RWPE2 (cell line): ENCODE measurements at regions not wholly inside any gene's neighbourhood (a gene's known extent, or its start where the extent isn't known, plus 50 kb on each side); places are given as distances from the start of the nearest gene placed in this dataset.

Source experiments
- ATAC-seq: fragments of 200-7000 bp; cut with Tn5 transposase; 3 replicates; pipeline ENCODE4 v1.9.1; 2021; ENCODE audit warnings: low read depth
- DNase-seq: peaks from one replicate; pipeline ENCODE4 v3.0.0-alpha.2; 2020; ENCODE audit warnings: low spot score
- H3K27ac ChIP-seq: fragments of 450-650 bp; 2 replicates; pipeline ENCODE4 v1.5.1; 2017; ENCODE audit warnings: mild to moderate bottlenecking; ENCODE audit not compliant: poor library complexity, severe bottlenecking
- H3K27me3 ChIP-seq: fragments of 250-450 bp; sonication (Bioruptor Pico); 2 replicates; pipeline ENCODE4 v1.5.1; 2021; ENCODE audit warnings: mild to moderate bottlenecking, moderate library complexity; ENCODE audit not compliant: insufficient read depth, poor library complexity, severe bottlenecking
- H3K36me3 ChIP-seq: fragments of 250-450 bp; sonication (Bioruptor Pico); 2 replicates; pipeline ENCODE4 v1.5.1; 2020; ENCODE audit warnings: low read depth, mild to moderate bottlenecking, moderate library complexity
- H3K4me1 ChIP-seq: fragments of 250-450 bp; sonication (Bioruptor Pico); 2 replicates; pipeline ENCODE4 v1.5.1; 2021; ENCODE audit warnings: mild to moderate bottlenecking, moderate library complexity; ENCODE audit not compliant: insufficient read depth, poor library complexity, severe bottlenecking
- H3K4me3 ChIP-seq: fragments of 250-450 bp; sonication (Bioruptor Pico); 2 replicates; pipeline ENCODE4 v1.5.1; 2021; ENCODE audit warnings: mild to moderate bottlenecking, moderate library complexity; ENCODE audit not compliant: severe bottlenecking
- H3K9me3 ChIP-seq: fragments of 250-450 bp; sonication (Bioruptor Pico); 2 replicates; pipeline ENCODE4 v1.5.1; 2021; ENCODE audit warnings: mild to moderate bottlenecking, moderate library complexity; ENCODE audit not compliant: severe bottlenecking
- TF ChIP-seq, protein P1 (sequence below): fragments of 450-650 bp; IDR thresholded peaks from one replicate; pipeline ENCODE4 v1.5.1; 2017; ENCODE audit warnings: mild to moderate bottlenecking, moderate library complexity; ENCODE audit not compliant: poor library complexity, severe bottlenecking

DNA sequence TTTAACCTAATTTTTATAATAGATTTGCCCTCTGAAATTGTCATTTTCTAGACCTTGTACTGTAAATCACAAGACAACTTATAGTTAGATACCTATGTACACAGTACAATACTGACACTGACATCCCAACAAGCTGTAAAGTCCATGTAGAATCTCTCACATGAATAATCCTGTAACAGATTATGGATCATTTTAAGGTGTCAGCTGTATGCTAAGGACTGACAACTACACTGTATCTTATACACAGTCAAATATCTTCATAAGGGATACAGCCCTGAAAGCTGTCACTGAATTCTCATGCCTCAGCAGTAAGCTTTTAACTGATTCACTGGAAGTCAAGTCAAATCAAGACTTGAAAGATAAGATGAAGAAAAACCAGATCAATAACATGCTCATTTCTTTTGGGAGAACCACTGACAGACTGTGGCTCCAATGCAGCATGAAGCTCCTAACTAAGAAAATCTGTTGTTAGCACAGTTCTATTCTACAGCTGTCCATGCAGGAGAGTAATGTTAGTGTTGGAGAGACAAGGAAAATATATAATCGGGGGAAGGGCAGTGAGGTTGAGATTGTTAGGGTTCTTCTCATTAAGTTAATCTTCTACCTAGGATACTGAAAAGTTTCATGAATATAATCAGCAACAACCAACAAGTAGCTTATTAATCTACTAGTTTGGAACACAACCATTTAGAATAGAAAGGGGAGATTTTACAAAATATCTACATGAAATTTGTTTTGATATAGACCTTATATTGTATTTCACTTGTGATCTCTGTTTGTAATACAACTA is 612.0 kb downstream of the PCDH18 start:
- DNase-seq (no peak), ATAC-seq (no peak)
- Histone ChIP-seq H3K27me3 (no peaks in the 10 kb centered on the region), H3K4me3 (no peak overlapping the region), H3K27ac (no peak overlapping the region), H3K9me3 (no peaks in the 10 kb centered on the region), H3K36me3 (no peaks in the 10 kb centered on the region), H3K4me1 (no peaks in the 10 kb centered on the region)
- TF ChIP-seq, protein P1, sequence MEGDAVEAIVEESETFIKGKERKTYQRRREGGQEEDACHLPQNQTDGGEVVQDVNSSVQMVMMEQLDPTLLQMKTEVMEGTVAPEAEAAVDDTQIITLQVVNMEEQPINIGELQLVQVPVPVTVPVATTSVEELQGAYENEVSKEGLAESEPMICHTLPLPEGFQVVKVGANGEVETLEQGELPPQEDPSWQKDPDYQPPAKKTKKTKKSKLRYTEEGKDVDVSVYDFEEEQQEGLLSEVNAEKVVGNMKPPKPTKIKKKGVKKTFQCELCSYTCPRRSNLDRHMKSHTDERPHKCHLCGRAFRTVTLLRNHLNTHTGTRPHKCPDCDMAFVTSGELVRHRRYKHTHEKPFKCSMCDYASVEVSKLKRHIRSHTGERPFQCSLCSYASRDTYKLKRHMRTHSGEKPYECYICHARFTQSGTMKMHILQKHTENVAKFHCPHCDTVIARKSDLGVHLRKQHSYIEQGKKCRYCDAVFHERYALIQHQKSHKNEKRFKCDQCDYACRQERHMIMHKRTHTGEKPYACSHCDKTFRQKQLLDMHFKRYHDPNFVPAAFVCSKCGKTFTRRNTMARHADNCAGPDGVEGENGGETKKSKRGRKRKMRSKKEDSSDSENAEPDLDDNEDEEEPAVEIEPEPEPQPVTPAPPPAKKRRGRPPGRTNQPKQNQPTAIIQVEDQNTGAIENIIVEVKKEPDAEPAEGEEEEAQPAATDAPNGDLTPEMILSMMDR: no peak

DNA sequence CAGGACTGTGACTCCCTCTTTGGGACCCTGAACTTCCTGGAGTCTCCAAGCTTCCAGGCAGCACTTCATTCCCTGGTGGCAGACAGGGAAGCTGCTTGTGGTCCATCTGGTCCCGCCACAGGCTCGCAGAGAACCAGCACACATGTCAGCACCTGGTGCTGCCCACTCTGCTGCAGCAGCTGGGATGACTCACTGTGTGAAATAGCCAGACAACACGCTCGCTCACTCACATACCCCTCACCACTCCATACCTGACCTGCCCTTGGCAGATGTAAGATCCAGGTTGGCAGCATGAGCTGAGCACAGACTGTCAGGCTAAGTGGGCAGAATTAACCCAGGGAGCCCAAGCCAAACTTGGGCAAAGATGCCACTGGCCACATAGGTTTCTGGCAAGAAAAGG is 613.5 kb downstream of the PCDH18 start:
- Histone ChIP-seq H3K4me1 (no peaks in the 10 kb centered on the region), H3K27me3 (no peaks in the 10 kb centered on the region), H3K4me3 (no peak overlapping the region), H3K27ac (no peak overlapping the region), H3K36me3 (no peaks in the 10 kb centered on the region), H3K9me3 (no peaks in the 10 kb centered on the region)
- ATAC-seq: peak; percentile 67
- TF ChIP-seq, protein P1: no peak
- no peak for DNase-seq

DNA sequence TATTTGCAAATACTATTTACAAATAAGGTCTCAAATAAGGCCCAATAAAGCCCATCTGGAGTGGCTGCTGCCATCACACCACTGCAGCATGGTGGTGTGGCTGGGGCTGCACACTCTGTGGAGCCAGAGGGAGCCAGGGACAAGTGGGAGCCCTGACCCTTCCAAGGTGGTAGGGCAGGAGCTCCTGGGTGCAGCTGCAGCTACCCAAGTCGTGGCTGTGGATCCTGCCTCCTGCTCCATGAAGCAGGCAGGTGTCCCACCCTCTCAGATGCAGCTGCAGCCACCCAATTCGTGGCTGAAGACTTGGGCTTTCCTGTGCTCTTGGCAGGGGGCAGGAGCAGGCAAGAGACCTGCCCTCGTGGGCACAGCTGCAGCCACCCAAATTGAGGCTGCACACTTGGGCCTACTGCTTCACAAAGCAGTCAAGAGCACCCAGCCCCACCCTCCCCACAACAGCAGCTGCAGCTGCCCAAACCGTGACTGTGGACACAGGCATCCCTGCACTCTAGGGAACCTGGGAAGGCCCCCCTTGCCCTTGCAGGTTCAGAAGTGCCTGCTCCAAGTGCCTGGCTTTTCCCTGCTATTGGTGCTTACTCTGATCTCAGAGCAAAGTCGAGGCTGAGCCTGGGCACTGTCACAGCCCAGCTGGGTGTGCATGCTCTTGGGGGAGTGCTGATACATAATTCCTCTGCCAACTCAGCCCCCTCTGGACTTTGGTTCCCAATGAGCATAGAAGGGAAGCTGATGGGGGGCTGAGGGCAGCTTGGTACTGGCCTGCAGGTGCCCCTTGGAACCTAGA is 614.8 kb downstream of the PCDH18 start:
- no peak overlapping the region for H3K27ac ChIP-seq
- H3K4me3 ChIP-seq: no peak overlapping the region
- DNase-seq (no peak), ATAC-seq (no peak)
- no peaks in the 10 kb centered on the region for H3K36me3 ChIP-seq
- no peaks in the 10 kb centered on the region for H3K9me3 ChIP-seq
- no peaks in the 10 kb centered on the region for H3K27me3 ChIP-seq
- no peaks in the 10 kb centered on the region for H3K4me1 ChIP-seq
- TF ChIP-seq, protein P1: no peak

DNA sequence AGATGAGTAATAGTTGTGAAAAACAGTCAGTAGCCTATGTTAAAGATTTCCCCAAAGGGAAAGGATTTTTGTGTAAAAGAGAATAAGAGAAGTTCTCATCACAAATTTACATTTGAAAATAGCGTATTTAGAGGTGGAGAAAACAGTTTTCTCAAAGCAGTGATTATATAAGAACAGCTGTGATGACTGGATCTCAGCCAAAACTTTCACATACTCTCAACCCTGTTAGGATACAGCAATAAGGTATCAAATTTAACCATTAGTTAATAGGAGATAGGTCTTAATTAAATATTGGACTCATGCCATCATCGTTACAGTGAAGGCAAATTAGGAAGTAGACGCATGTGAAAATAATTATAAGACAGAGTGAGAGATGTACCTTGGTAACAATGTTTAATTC is 622.7 kb downstream of the PCDH18 start:
- Histone ChIP-seq H3K9me3 (no peaks in the 10 kb centered on the region), H3K27me3 (no peaks in the 10 kb centered on the region), H3K27ac (no peak overlapping the region), H3K4me1 (no peaks in the 10 kb centered on the region), H3K36me3 (no peaks in the 10 kb centered on the region), H3K4me3 (no peak overlapping the region)
- DNase-seq: no peak
- no peak for ATAC-seq
- TF ChIP-seq, protein P1: no peak
